ENCODE measurements at regions not wholly inside any gene's neighbourhood (a gene's known extent, or its start where the extent isn't known, plus 50 kb on each side); places are given as distances from the start of the nearest gene placed in this dataset.

GRCh38 chr1:208631506-208631905 is 387.3 kb upstream of the PLXNA2 start:
- no peaks in the 10 kb centered on the region for H3K27me3 ChIP-seq
- no peak overlapping the region for H3K27ac ChIP-seq
- no peaks in the 10 kb centered on the region; the same call in 1 of the 2 replicates for H3K9me3 ChIP-seq (replicated peaks)
- H3K4me3 ChIP-seq, result no peak overlapping the region
- DNase-seq, result no peak
- H3K36me3 ChIP-seq, result no peaks in the 10 kb centered on the region
- no peaks in the 10 kb centered on the region for H3K4me1 ChIP-seq

GRCh38 chr1:208634346-208635140 is 390.4 kb upstream of the PLXNA2 start:
- Histone ChIP-seq H3K36me3 (no peaks in the 10 kb centered on the region), H3K4me1 (0 out of 2 replicates have a peak, but pooled peaks cover 5% of the 10 kb centered on the region), H3K27ac (no peak overlapping the region), H3K27me3 (no peaks in the 10 kb centered on the region), H3K4me3 (no peak overlapping the region), H3K9me3 (replicated peaks) (no peaks in the 10 kb centered on the region)
- DNase-seq, result no peak

GRCh38 chr1:208637181-208637580 is 393.0 kb upstream of the PLXNA2 start:
- no peaks in the 10 kb centered on the region for H3K36me3 ChIP-seq
- no peak overlapping the region for H3K27ac ChIP-seq
- H3K4me3 ChIP-seq, result no peak overlapping the region
- H3K27me3 ChIP-seq, result no peaks in the 10 kb centered on the region
- 0 out of 2 replicates have a peak, but pooled peaks cover 5% of the 10 kb centered on the region for H3K4me1 ChIP-seq
- no peaks in the 10 kb centered on the region for H3K9me3 ChIP-seq (replicated peaks)
- peak in 1 of 2 experiments; percentile 29 for DNase-seq

GRCh38 chr1:208639382-208639781 is 395.2 kb upstream of the PLXNA2 start:
- Histone ChIP-seq H3K9me3 (replicated peaks) (no peaks in the 10 kb centered on the region), H3K4me1 (0 out of 2 replicates have a peak, but pooled peaks cover 5% of the 10 kb centered on the region), H3K36me3 (no peaks in the 10 kb centered on the region), H3K4me3 (no peak overlapping the region), H3K27ac (no peak overlapping the region), H3K27me3 (no peaks in the 10 kb centered on the region)
- no peak for DNase-seq

GRCh38 chr1:208640295-208640694 is 396.1 kb upstream of the PLXNA2 start:
- Histone ChIP-seq H3K4me3 (no peak overlapping the region), H3K27me3 (no peaks in the 10 kb centered on the region), H3K4me1 (0 out of 2 replicates have a peak, but pooled peaks cover 5% of the 10 kb centered on the region), H3K9me3 (replicated peaks) (no peaks in the 10 kb centered on the region), H3K27ac (no peak overlapping the region), H3K36me3 (no peaks in the 10 kb centered on the region)
- DNase-seq, result no peak

GRCh38 chr1:208641579-208642280 is 397.5 kb upstream of the PLXNA2 start:
- Histone ChIP-seq H3K27ac (no peak overlapping the region), H3K4me3 (no peak overlapping the region), H3K27me3 (no peaks in the 10 kb centered on the region), H3K36me3 (no peaks in the 10 kb centered on the region), H3K9me3 (replicated peaks) (no peaks in the 10 kb centered on the region), H3K4me1 (0 out of 2 replicates have a peak, but pooled peaks cover 5% of the 10 kb centered on the region)
- DNase-seq, result no peak

GRCh38 chr1:208643005-208643597 is 398.9 kb upstream of the PLXNA2 start:
- no peak for DNase-seq
- H3K27ac ChIP-seq, result no peak overlapping the region

GRCh38 chr1:208644401-208645160 is 400.4 kb upstream of the PLXNA2 start:
- Histone ChIP-seq H3K36me3 (no peaks in the 10 kb centered on the region), H3K27ac (no peak overlapping the region), H3K27me3 (no peaks in the 10 kb centered on the region), H3K4me3 (no peak overlapping the region), H3K4me1 (no peaks in the 10 kb centered on the region), H3K9me3 (replicated peaks) (no peaks in the 10 kb centered on the region)
- DNase-seq, result no peak

More at GRCh38 chr1:208643005-208643597, 398.9 kb upstream of the PLXNA2 start:
- no peak overlapping the region for H3K4me3 ChIP-seq
- no peaks in the 10 kb centered on the region for H3K9me3 ChIP-seq (replicated peaks)
- H3K27me3 ChIP-seq, result no peaks in the 10 kb centered on the region
- no peaks in the 10 kb centered on the region for H3K4me1 ChIP-seq
- no peaks in the 10 kb centered on the region for H3K36me3 ChIP-seq

- Histone ChIP-seq H3K27ac (no peak overlapping the region), H3K27me3 (no peaks in the 10 kb centered on the region), H3K4me3 (no peak overlapping the region), H3K4me1 (no peaks in the 10 kb centered on the region; the same call in 1 of the 2 replicates), H3K36me3 (no peaks in the 10 kb centered on the region), H3K9me3 (replicated peaks) (no peaks in the 10 kb centered on the region)
- DNase-seq, result no peak
Observed at GRCh38 chr1:208646431-208646830, 402.2 kb upstream of the PLXNA2 start.

GRCh38 chr1:208648146-208648545 is 404.0 kb upstream of the PLXNA2 start:
- no peaks in the 10 kb centered on the region for H3K36me3 ChIP-seq
- no peak for DNase-seq
- no peak overlapping the region for H3K4me3 ChIP-seq
- H3K27ac ChIP-seq, result no peak overlapping the region
- H3K4me1 ChIP-seq, result peaks cover 10% of the 10 kb centered on the region
- H3K27me3 ChIP-seq, result no peaks in the 10 kb centered on the region
- no peaks in the 10 kb centered on the region for H3K9me3 ChIP-seq (replicated peaks)

- H3K4me3 ChIP-seq, result no peak overlapping the region
- peak; percentile 78 to 94 for DNase-seq
- no peaks in the 10 kb centered on the region for H3K36me3 ChIP-seq
- H3K9me3 ChIP-seq (replicated peaks), result no peaks in the 10 kb centered on the region
- H3K27ac ChIP-seq, result peak overlapping the region; percentile 2; the same call in 1 of the 2 replicates
- H3K4me1 ChIP-seq, result peaks cover 21% of the 10 kb centered on the region
- H3K27me3 ChIP-seq, result no peaks in the 10 kb centered on the region
Observed at GRCh38 chr1:208652296-208653160, 408.3 kb upstream of the PLXNA2 start.

- Histone ChIP-seq H3K9me3 (replicated peaks) (no peaks in the 10 kb centered on the region), H3K4me1 (peaks cover 21% of the 10 kb centered on the region), H3K27me3 (no peaks in the 10 kb centered on the region), H3K27ac (no peak overlapping the region), H3K36me3 (no peaks in the 10 kb centered on the region), H3K4me3 (no peak overlapping the region)
- no peak for DNase-seq
Observed at GRCh38 chr1:208653426-208653825, 409.2 kb upstream of the PLXNA2 start.

- peaks cover 21% of the 10 kb centered on the region for H3K4me1 ChIP-seq
- H3K9me3 ChIP-seq (replicated peaks), result no peaks in the 10 kb centered on the region
- peak; percentile 29 to 75 for DNase-seq
- H3K27ac ChIP-seq, result no peak overlapping the region
- H3K36me3 ChIP-seq, result no peaks in the 10 kb centered on the region
- H3K27me3 ChIP-seq, result no peaks in the 10 kb centered on the region
- no peak overlapping the region for H3K4me3 ChIP-seq
Observed at GRCh38 chr1:208654241-208654640, 410.1 kb upstream of the PLXNA2 start.

GRCh38 chr1:208665936-208666335 is 421.8 kb upstream of the PLXNA2 start:
- DNase-seq, result no peak

More at GRCh38 chr1:208665936-208666335, 421.8 kb upstream of the PLXNA2 start:
- Histone ChIP-seq H3K4me3 (no peak overlapping the region), H3K27me3 (no peaks in the 10 kb centered on the region), H3K4me1 (no peaks in the 10 kb centered on the region), H3K36me3 (no peaks in the 10 kb centered on the region), H3K27ac (no peak overlapping the region), H3K9me3 (replicated peaks) (peaks cover 3% of the 10 kb centered on the region; the same call in 1 of the 2 replicates)

Data from SJCRH30 (cell line).